ENCODE measurements at regions not wholly inside any gene's neighbourhood (a gene's known extent, or its start where the extent isn't known, plus 50 kb on each side); places are given as distances from the start of the nearest gene placed in this dataset.

GRCh38 chr15:97071668-97072067, 741.2 kb downstream of the NR2F2 start:
- TF ChIP-seq, protein P1, sequence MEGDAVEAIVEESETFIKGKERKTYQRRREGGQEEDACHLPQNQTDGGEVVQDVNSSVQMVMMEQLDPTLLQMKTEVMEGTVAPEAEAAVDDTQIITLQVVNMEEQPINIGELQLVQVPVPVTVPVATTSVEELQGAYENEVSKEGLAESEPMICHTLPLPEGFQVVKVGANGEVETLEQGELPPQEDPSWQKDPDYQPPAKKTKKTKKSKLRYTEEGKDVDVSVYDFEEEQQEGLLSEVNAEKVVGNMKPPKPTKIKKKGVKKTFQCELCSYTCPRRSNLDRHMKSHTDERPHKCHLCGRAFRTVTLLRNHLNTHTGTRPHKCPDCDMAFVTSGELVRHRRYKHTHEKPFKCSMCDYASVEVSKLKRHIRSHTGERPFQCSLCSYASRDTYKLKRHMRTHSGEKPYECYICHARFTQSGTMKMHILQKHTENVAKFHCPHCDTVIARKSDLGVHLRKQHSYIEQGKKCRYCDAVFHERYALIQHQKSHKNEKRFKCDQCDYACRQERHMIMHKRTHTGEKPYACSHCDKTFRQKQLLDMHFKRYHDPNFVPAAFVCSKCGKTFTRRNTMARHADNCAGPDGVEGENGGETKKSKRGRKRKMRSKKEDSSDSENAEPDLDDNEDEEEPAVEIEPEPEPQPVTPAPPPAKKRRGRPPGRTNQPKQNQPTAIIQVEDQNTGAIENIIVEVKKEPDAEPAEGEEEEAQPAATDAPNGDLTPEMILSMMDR (IDR thresholded peaks at IDR 0.05) = no peak
- TF ChIP-seq POLR2AphosphoS5 (IDR thresholded peaks at IDR 0.05) (no peak), EP300 (IDR thresholded peaks at IDR 0.05) (no peak), POLR2A (IDR thresholded peaks at IDR 0.05) (no peak)
